GM04504 (cell line): ENCODE measurements at regions not wholly inside any gene's neighbourhood (a gene's known extent, or its start where the extent isn't known, plus 50 kb on each side); places are given as distances from the start of the nearest gene placed in this dataset.

Experiments used
- DNase-seq: peaks from one replicate; pipeline ENCODE4 v3.0.0-alpha.2; 2012; ENCODE audit warnings: low read depth

- no peak for DNase-seq
These were observed 380.6 kb upstream of the MAP3K7 start for GRCh38 chr6:90967471-90967870.

GRCh38 chr6:90960324-90960723 is 373.5 kb upstream of the MAP3K7 start:
- no peak for DNase-seq

- DNase-seq: no peak
These were observed 368.4 kb upstream of the MAP3K7 start for GRCh38 chr6:90955246-90955645.

- DNase-seq: no peak
These were observed 366.7 kb upstream of the MAP3K7 start for GRCh38 chr6:90953405-90954161.

- no peak for DNase-seq
These were observed 365.3 kb upstream of the MAP3K7 start for GRCh38 chr6:90952176-90952575.

GRCh38 chr6:90948540-90948939 is 361.7 kb upstream of the MAP3K7 start:
- no peak for DNase-seq

GRCh38 chr6:90947184-90948064 is 360.6 kb upstream of the MAP3K7 start:
- DNase-seq: no peak

- DNase-seq: no peak
These were observed 355.0 kb upstream of the MAP3K7 start for GRCh38 chr6:90941885-90942284.

GRCh38 chr6:90940812-90941481 is 354.1 kb upstream of the MAP3K7 start:
- DNase-seq: peak; percentile 14

- DNase-seq: no peak
These were observed 353.0 kb upstream of the MAP3K7 start for GRCh38 chr6:90939906-90940305.

- DNase-seq: no peak
These were observed 351.2 kb upstream of the MAP3K7 start for GRCh38 chr6:90938122-90938521.

GRCh38 chr6:90936286-90936685 is 349.4 kb upstream of the MAP3K7 start:
- DNase-seq: no peak

GRCh38 chr6:90934966-90935365 is 348.1 kb upstream of the MAP3K7 start:
- no peak for DNase-seq

- no peak for DNase-seq
These were observed 347.2 kb upstream of the MAP3K7 start for GRCh38 chr6:90934081-90934480.

- no peak for DNase-seq
These were observed 345.5 kb upstream of the MAP3K7 start for GRCh38 chr6:90932351-90932750.

- no peak for DNase-seq
These were observed 341.2 kb upstream of the MAP3K7 start for GRCh38 chr6:90928051-90928450.

GRCh38 chr6:90925726-90926125 is 338.9 kb upstream of the MAP3K7 start:
- no peak for DNase-seq

GRCh38 chr6:90922325-90922724 is 335.5 kb upstream of the MAP3K7 start:
- no peak for DNase-seq

GRCh38 chr6:90918361-90918760 is 331.5 kb upstream of the MAP3K7 start:
- no peak for DNase-seq

GRCh38 chr6:90917376-90917775 is 330.5 kb upstream of the MAP3K7 start:
- no peak for DNase-seq

GRCh38 chr6:90916968-90917367 is 330.1 kb upstream of the MAP3K7 start:
- no peak for DNase-seq

GRCh38 chr6:90915224-90915915 is 328.5 kb upstream of the MAP3K7 start:
- DNase-seq: no peak
